ENCODE measurements at regions not wholly inside any gene's neighbourhood (a gene's known extent, or its start where the extent isn't known, plus 50 kb on each side); places are given as distances from the start of the nearest gene placed in this dataset.
A peak's percentile ranks its signal among the peaks of the same experiment; 100 is the strongest.

- Histone ChIP-seq H3K4me3 (ENCODE audit: low read depth, low read length) (no peak overlapping the region), H3K9me3 (ENCODE audit: control insufficient read depth, insufficient read depth, low read depth, low read length) (no peaks in the 10 kb centered on the region), H3K36me3 (ENCODE audit: control insufficient read depth, insufficient read depth, low read length) (no peaks in the 10 kb centered on the region), H3K9ac (ENCODE audit: low read length) (no peak overlapping the region), H3K4me1 (ENCODE audit: control insufficient read depth, insufficient read depth, low read length) (no peaks in the 10 kb centered on the region), H3K27ac (ENCODE audit: low read depth, low read length) (no peak overlapping the region), H3K27me3 (ENCODE audit: control insufficient read depth, insufficient read depth, low read length) (no peaks in the 10 kb centered on the region)
These were observed 107.5 kb upstream of the FAR2 start for GRCh38 chr12:29041621-29042020.

- no peak overlapping the region for H3K9ac ChIP-seq (ENCODE audit: low read length)
- H3K36me3 ChIP-seq (ENCODE audit: control insufficient read depth, insufficient read depth, low read length), result no peaks in the 10 kb centered on the region
- no peaks in the 10 kb centered on the region for H3K4me1 ChIP-seq (ENCODE audit: control insufficient read depth, insufficient read depth, low read length)
- H3K9me3 ChIP-seq (ENCODE audit: control insufficient read depth, insufficient read depth, low read depth, low read length), result no peaks in the 10 kb centered on the region
- H3K4me3 ChIP-seq (ENCODE audit: low read depth, low read length), result no peak overlapping the region
- no peak overlapping the region for H3K27ac ChIP-seq (ENCODE audit: low read depth, low read length)
- H3K27me3 ChIP-seq (ENCODE audit: control insufficient read depth, insufficient read depth, low read length), result no peaks in the 10 kb centered on the region
These were observed 106.0 kb upstream of the FAR2 start for GRCh38 chr12:29043069-29043468.

- Histone ChIP-seq H3K4me1 (ENCODE audit: control insufficient read depth, insufficient read depth, low read length) (no peaks in the 10 kb centered on the region), H3K4me3 (ENCODE audit: low read depth, low read length) (no peak overlapping the region), H3K36me3 (ENCODE audit: control insufficient read depth, insufficient read depth, low read length) (no peaks in the 10 kb centered on the region), H3K9ac (ENCODE audit: low read length) (no peak overlapping the region), H3K27me3 (ENCODE audit: control insufficient read depth, insufficient read depth, low read length) (no peaks in the 10 kb centered on the region), H3K27ac (ENCODE audit: low read depth, low read length) (no peak overlapping the region), H3K9me3 (ENCODE audit: control insufficient read depth, insufficient read depth, low read depth, low read length) (no peaks in the 10 kb centered on the region)
These were observed 104.3 kb upstream of the FAR2 start for GRCh38 chr12:29044799-29045198.

- no peak overlapping the region for H3K9ac ChIP-seq (ENCODE audit: low read length)
- no peak overlapping the region for H3K27ac ChIP-seq (ENCODE audit: low read depth, low read length)
- H3K36me3 ChIP-seq (ENCODE audit: control insufficient read depth, insufficient read depth, low read length), result no peaks in the 10 kb centered on the region
- no peaks in the 10 kb centered on the region for H3K4me1 ChIP-seq (ENCODE audit: control insufficient read depth, insufficient read depth, low read length)
- H3K9me3 ChIP-seq (ENCODE audit: control insufficient read depth, insufficient read depth, low read depth, low read length), result no peaks in the 10 kb centered on the region
- no peak overlapping the region for H3K4me3 ChIP-seq (ENCODE audit: low read depth, low read length)
- no peaks in the 10 kb centered on the region for H3K27me3 ChIP-seq (ENCODE audit: control insufficient read depth, insufficient read depth, low read length)
These were observed 100.3 kb upstream of the FAR2 start for GRCh38 chr12:29048787-29049186.

DNA sequence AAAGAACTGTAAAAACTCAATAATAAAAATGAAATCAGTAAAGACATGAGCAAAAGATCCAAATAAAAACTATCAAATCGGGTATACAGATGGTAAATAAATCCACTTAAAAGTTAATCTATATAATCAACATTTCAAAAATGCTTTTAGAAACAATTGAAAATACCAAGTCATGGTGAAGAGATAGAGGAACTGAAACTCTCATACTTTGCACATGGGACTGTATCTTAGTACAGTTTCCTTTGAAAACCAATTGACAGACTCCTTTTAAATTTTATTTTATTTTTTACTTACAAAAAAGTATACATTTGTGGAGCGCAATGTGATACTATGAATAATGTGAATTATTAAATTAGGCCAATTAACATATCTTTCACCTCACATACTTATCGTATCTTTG, 98.6 kb upstream of the FAR2 start:
- Histone ChIP-seq H3K9me3 (ENCODE audit: control insufficient read depth, insufficient read depth, low read depth, low read length) (no peaks in the 10 kb centered on the region), H3K36me3 (ENCODE audit: control insufficient read depth, insufficient read depth, low read length) (no peaks in the 10 kb centered on the region), H3K4me3 (ENCODE audit: low read depth, low read length) (no peak overlapping the region), H3K27ac (ENCODE audit: low read depth, low read length) (no peak overlapping the region), H3K27me3 (ENCODE audit: control insufficient read depth, insufficient read depth, low read length) (no peaks in the 10 kb centered on the region), H3K4me1 (ENCODE audit: control insufficient read depth, insufficient read depth, low read length) (no peaks in the 10 kb centered on the region), H3K9ac (ENCODE audit: low read length) (no peak overlapping the region)

GRCh38 chr12:29051221-29051620, 97.9 kb upstream of the FAR2 start:
- Histone ChIP-seq H3K4me3 (ENCODE audit: low read depth, low read length) (no peak overlapping the region), H3K27ac (ENCODE audit: low read depth, low read length) (no peak overlapping the region), H3K4me1 (ENCODE audit: control insufficient read depth, insufficient read depth, low read length) (no peaks in the 10 kb centered on the region), H3K9me3 (ENCODE audit: control insufficient read depth, insufficient read depth, low read depth, low read length) (no peaks in the 10 kb centered on the region), H3K36me3 (ENCODE audit: control insufficient read depth, insufficient read depth, low read length) (no peaks in the 10 kb centered on the region), H3K27me3 (ENCODE audit: control insufficient read depth, insufficient read depth, low read length) (no peaks in the 10 kb centered on the region), H3K9ac (ENCODE audit: low read length) (no peak overlapping the region)

DNA sequence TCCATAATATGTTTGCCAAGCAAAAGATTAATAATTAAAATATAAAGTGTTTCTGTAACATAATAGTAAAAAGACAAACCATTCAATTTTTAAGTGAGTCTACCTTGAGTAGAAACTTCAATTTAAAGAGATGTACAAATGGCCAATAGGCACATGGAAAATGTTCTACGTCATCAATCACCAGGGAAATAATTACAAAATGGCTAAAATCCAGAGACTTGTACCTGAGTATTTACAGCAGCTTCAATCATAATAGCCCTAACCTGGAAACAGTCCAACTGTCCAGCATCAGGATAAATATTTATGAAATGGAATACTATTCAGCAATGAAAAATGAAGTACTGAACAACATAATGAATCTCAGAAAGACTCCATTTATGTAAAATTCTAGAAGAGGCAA, 95.5 kb upstream of the FAR2 start:
- H3K9me3 ChIP-seq (ENCODE audit: control insufficient read depth, insufficient read depth, low read depth, low read length), result no peaks in the 10 kb centered on the region
- H3K4me1 ChIP-seq (ENCODE audit: control insufficient read depth, insufficient read depth, low read length), result no peaks in the 10 kb centered on the region
- no peak overlapping the region for H3K4me3 ChIP-seq (ENCODE audit: low read depth, low read length)
- no peaks in the 10 kb centered on the region for H3K27me3 ChIP-seq (ENCODE audit: control insufficient read depth, insufficient read depth, low read length)
- no peak overlapping the region for H3K27ac ChIP-seq (ENCODE audit: low read depth, low read length)
- no peaks in the 10 kb centered on the region for H3K36me3 ChIP-seq (ENCODE audit: control insufficient read depth, insufficient read depth, low read length)
- no peak overlapping the region for H3K9ac ChIP-seq (ENCODE audit: low read length)

DNA sequence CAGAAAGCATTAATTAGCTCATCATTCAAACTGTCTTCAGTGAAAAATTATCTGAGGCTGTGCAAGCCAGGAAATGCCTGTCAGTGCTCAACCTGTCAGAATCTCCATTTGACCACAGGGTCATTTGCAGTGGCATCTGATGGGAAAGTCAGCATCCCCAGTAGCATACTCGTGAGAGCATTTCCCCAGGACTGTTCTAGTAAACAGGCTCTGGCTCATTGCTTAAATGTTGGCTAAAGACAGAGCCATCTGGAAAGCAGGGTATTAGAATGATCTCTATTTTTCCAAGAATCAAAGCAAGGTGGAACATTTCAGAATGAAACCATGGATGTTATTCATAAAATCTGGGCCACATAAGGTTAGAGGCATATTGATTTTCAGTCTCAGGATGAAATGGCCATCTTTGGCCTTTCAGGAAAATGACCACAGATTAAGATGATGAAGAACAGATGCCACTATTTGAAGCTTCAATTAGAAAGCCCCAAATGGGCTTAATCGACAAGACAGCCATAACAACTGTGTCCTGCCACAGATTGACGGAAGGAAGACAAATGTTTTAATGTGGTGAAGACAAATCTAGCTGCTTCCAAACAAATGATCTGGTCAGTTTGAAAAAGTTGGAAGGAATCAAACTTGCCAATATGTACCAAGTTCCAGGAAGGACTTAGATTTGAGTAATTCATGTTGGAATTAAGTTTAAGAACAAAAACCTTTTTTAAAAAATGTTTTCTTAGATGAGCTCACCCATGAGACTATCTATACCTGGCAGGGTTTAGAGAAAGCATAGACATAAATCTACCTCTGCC, 94.0 kb upstream of the FAR2 start:
- no peak overlapping the region for H3K4me3 ChIP-seq (ENCODE audit: low read depth, low read length)
- H3K27ac ChIP-seq (ENCODE audit: low read depth, low read length), result no peak overlapping the region
- H3K4me1 ChIP-seq (ENCODE audit: control insufficient read depth, insufficient read depth, low read length), result no peaks in the 10 kb centered on the region
- no peaks in the 10 kb centered on the region for H3K27me3 ChIP-seq (ENCODE audit: control insufficient read depth, insufficient read depth, low read length)
- no peaks in the 10 kb centered on the region for H3K36me3 ChIP-seq (ENCODE audit: control insufficient read depth, insufficient read depth, low read length)
- H3K9me3 ChIP-seq (ENCODE audit: control insufficient read depth, insufficient read depth, low read depth, low read length), result no peaks in the 10 kb centered on the region
- no peak overlapping the region for H3K9ac ChIP-seq (ENCODE audit: low read length)

- no peaks in the 10 kb centered on the region for H3K27me3 ChIP-seq (ENCODE audit: control insufficient read depth, insufficient read depth, low read length)
- peaks cover 6% of the 10 kb centered on the region for H3K9me3 ChIP-seq (ENCODE audit: control insufficient read depth, insufficient read depth, low read depth, low read length)
- no peaks in the 10 kb centered on the region for H3K36me3 ChIP-seq (ENCODE audit: control insufficient read depth, insufficient read depth, low read length)
- H3K27ac ChIP-seq (ENCODE audit: low read depth, low read length), result no peak overlapping the region
- H3K9ac ChIP-seq (ENCODE audit: low read length), result no peak overlapping the region
- H3K4me1 ChIP-seq (ENCODE audit: control insufficient read depth, insufficient read depth, low read length), result peaks cover 22% of the 10 kb centered on the region
- no peak overlapping the region for H3K4me3 ChIP-seq (ENCODE audit: low read depth, low read length)
These were observed 83.0 kb upstream of the FAR2 start for GRCh38 chr12:29066011-29066588.

GRCh38 chr12:29067430-29067829, 81.6 kb upstream of the FAR2 start:
- H3K4me1 ChIP-seq (ENCODE audit: control insufficient read depth, insufficient read depth, low read length), result peaks cover 35% of the 10 kb centered on the region
- H3K9ac ChIP-seq (ENCODE audit: low read length), result no peak overlapping the region
- no peak overlapping the region for H3K27ac ChIP-seq (ENCODE audit: low read depth, low read length)
- H3K4me3 ChIP-seq (ENCODE audit: low read depth, low read length), result no peak overlapping the region
- H3K36me3 ChIP-seq (ENCODE audit: control insufficient read depth, insufficient read depth, low read length), result no peaks in the 10 kb centered on the region
- H3K27me3 ChIP-seq (ENCODE audit: control insufficient read depth, insufficient read depth, low read length), result no peaks in the 10 kb centered on the region
- no peaks in the 10 kb centered on the region for H3K9me3 ChIP-seq (ENCODE audit: control insufficient read depth, insufficient read depth, low read depth, low read length)

GRCh38 chr12:29070309-29070708, 78.8 kb upstream of the FAR2 start:
- no peaks in the 10 kb centered on the region for H3K9me3 ChIP-seq (ENCODE audit: control insufficient read depth, insufficient read depth, low read depth, low read length)
- no peaks in the 10 kb centered on the region for H3K36me3 ChIP-seq (ENCODE audit: control insufficient read depth, insufficient read depth, low read length)
- H3K27me3 ChIP-seq (ENCODE audit: control insufficient read depth, insufficient read depth, low read length), result no peaks in the 10 kb centered on the region
- no peak overlapping the region for H3K9ac ChIP-seq (ENCODE audit: low read length)
- peak overlapping the region; percentile 82; the same call in 1 of the 2 replicates for H3K27ac ChIP-seq (ENCODE audit: low read depth, low read length)
- H3K4me3 ChIP-seq (ENCODE audit: low read depth, low read length), result 0 out of 2 replicates have a peak overlapping the region, but pooled peaks have one; percentile 25
- peaks cover 52% of the 10 kb centered on the region for H3K4me1 ChIP-seq (ENCODE audit: control insufficient read depth, insufficient read depth, low read length)
